Stomach (tissue), 8 donors: ENCODE measurements at regions not wholly inside any gene's neighbourhood (a gene's known extent, or its start where the extent isn't known, plus 50 kb on each side); places are given as distances from the start of the nearest gene placed in this dataset.

Experiments used
- DNase-seq, 2 donors: peaks; one replicate each; pipeline versions ENCODE4 v3.0.0 to v3.0.0-alpha.2; 2013 to 2019
- H3K27ac ChIP-seq, 5 donors: fragments of 200-600 bp in 4 of 5; sonication (generic) in 4 of 5; one replicate each; pipeline ENCODE4 v1.5.1; 2013 to 2019; ENCODE audit warnings: mild to moderate bottlenecking in 1 of 5, moderate library complexity in 1 of 5
- H3K27me3 ChIP-seq, 3 donors: fragments of 200-600 bp; sonication (generic); one replicate each; pipeline ENCODE4 v1.5.1; 2017 to 2019; ENCODE audit warnings: mixed run types in 1 of 3
- H3K36me3 ChIP-seq, 4 donors: fragments of 200-600 bp; sonication (generic); 1 replicate in 3 of 4; 2 replicates in 1 of 4; pipeline ENCODE4 v1.5.1; 2016 to 2019
- H3K4me1 ChIP-seq, 4 donors: fragments of 200-600 bp; sonication (generic); one replicate each; pipeline ENCODE4 v1.5.1; 2016 to 2019
- H3K4me3 ChIP-seq, 4 donors: fragments of 200-600 bp; sonication (generic) in 3 of 4; one replicate each; pipeline ENCODE4 v1.5.1; 2016 to 2019; ENCODE audit warnings: mild to moderate bottlenecking in 1 of 4
- H3K9me3 ChIP-seq, 4 donors: fragments of 200-600 bp; sonication (generic); one replicate each; pipeline ENCODE4 v1.5.1; 2016 to 2019
- CTCF ChIP-seq, 7 experiments: fragments of 450-650 bp in 4 of 7; fragments of 200-600 bp in 3 of 7; sonication (generic) in 3 of 7; IDR thresholded peaks; one replicate each; pipeline ENCODE4 v1.5.1; 2016 to 2019; ENCODE audit warnings: antibody characterized with exemption in 7 of 7, control low read depth in 2 of 7, mild to moderate bottlenecking in 1 of 7
- EP300 ChIP-seq: sonication (generic); formaldehyde crosslinking; IDR thresholded peaks from one replicate; pipeline ENCODE4 v1.6.1; 2017; ENCODE audit warnings: antibody characterized with exemption
- POLR2A ChIP-seq, 4 donors: fragments of 450-650 bp; IDR thresholded peaks; one replicate each; pipeline ENCODE4 v1.6.1; 2016; ENCODE audit warnings: antibody characterized with exemption in 4 of 4, control low read depth in 2 of 4, mild to moderate bottlenecking in 1 of 4, moderate library complexity in 1 of 4
- POLR2AphosphoS5 ChIP-seq, 3 donors: sonication (generic); formaldehyde crosslinking; IDR thresholded peaks; one replicate each; pipeline ENCODE4 v1.6.1; 2016; ENCODE audit warnings: antibody characterized with exemption in 3 of 3
- WGBS, 5 donors: extraction: QIAGEN DNeasy Blood & Tissue Kit in 3 of 5; methylation state at CpG; one replicate each; pipeline versions ENCODE4 v1.1.5 to v1.1.7; 2013 to 2018; 5-methylcytosine and 5-hydroxymethylcytosine counted together
- intact Hi-C: fragments of 100-400 bp; cut with DNase I; formaldehyde crosslinking; loops from one replicate; pipeline ENCODE4 v1.15.1; 2023; ENCODE audit warnings: low total_unique reads
- donor health status: healthy with polysubstance abuse.
- donor health status: Bipolar disorder and iron deficiency.
- donor health status: healthy.

GRCh38 chr2:51290725-51291124, 258.8 kb upstream of the NRXN1 start:
- WGBS, 5 donors = 67 to 87% (median 78%) methylated on average over 2 of the region's 2 CpGs
- intact Hi-C loops = no loop called here
- H3K27me3 ChIP-seq = no peaks in the 10 kb centered on the region
- H3K4me1 ChIP-seq = no peaks in the 10 kb centered on the region
- H3K4me3 ChIP-seq = no peak overlapping the region
- no peak for DNase-seq
- H3K36me3 ChIP-seq = no peaks in the 10 kb centered on the region
- H3K27ac ChIP-seq = no peak overlapping the region
- TF ChIP-seq CTCF (IDR thresholded peaks at IDR 0.05) (no peak), EP300 (no peak), POLR2A (IDR thresholded peaks at IDR 0.05) (no peak), POLR2AphosphoS5 (IDR thresholded peaks at IDR 0.05) (no peak)
- H3K9me3 ChIP-seq = no peaks in the 10 kb centered on the region

GRCh38 chr2:51289045-51289444, 257.1 kb upstream of the NRXN1 start:
- TF ChIP-seq EP300 (no peak), CTCF (IDR thresholded peaks at IDR 0.05) (no peak), POLR2AphosphoS5 (IDR thresholded peaks at IDR 0.05) (no peak), POLR2A (IDR thresholded peaks at IDR 0.05) (no peak)
- no peak overlapping the region for H3K27ac ChIP-seq
- intact Hi-C loops = no loop called here
- H3K4me3 ChIP-seq = no peak overlapping the region
- H3K4me1 ChIP-seq = no peaks in the 10 kb centered on the region
- H3K36me3 ChIP-seq = no peaks in the 10 kb centered on the region
- WGBS, 5 donors = 40 to 56% (median 53%) methylated on average over 1 of the region's 1 CpG
- H3K27me3 ChIP-seq = no peaks in the 10 kb centered on the region
- no peaks in the 10 kb centered on the region for H3K9me3 ChIP-seq
- DNase-seq = no peak

- intact Hi-C loops = no loop called here
- Histone ChIP-seq H3K9me3 (peaks cover 0 to 3% (median 0%) of the 10 kb centered on the region in 4 donors), H3K4me3 (no peak overlapping the region), H3K4me1 (no peaks in the 10 kb centered on the region), H3K27me3 (no peaks in the 10 kb centered on the region), H3K27ac (no peak overlapping the region), H3K36me3 (no peaks in the 10 kb centered on the region)
- no peak for TF ChIP-seq CTCF (IDR thresholded peaks at IDR 0.05)
- no peak for TF ChIP-seq EP300
- no peak for TF ChIP-seq POLR2A (IDR thresholded peaks at IDR 0.05)
- no peak for TF ChIP-seq POLR2AphosphoS5 (IDR thresholded peaks at IDR 0.05)
- DNase-seq = no peak
- WGBS, 5 donors = 39 to 63% (median 59%) methylated on average over 1 of the region's 1 CpG
Observed at GRCh38 chr2:51268191-51268590, 236.3 kb upstream of the NRXN1 start.

GRCh38 chr2:51265539-51265938, 233.6 kb upstream of the NRXN1 start:
- Histone ChIP-seq H3K36me3 (no peaks in the 10 kb centered on the region), H3K4me3 (no peak overlapping the region), H3K9me3 (peaks cover 0 to 3% (median 0%) of the 10 kb centered on the region in 4 donors), H3K27ac (no peak overlapping the region), H3K4me1 (no peaks in the 10 kb centered on the region), H3K27me3 (no peaks in the 10 kb centered on the region)
- intact Hi-C loops = no loop called here
- WGBS, 5 donors = 76 to 100% (median 85%) methylated on average over 2 of the region's 2 CpGs
- TF ChIP-seq CTCF (IDR thresholded peaks at IDR 0.05) (no peak), POLR2A (IDR thresholded peaks at IDR 0.05) (no peak), POLR2AphosphoS5 (IDR thresholded peaks at IDR 0.05) (no peak), EP300 (no peak)
- no peak for DNase-seq
